ENCODE measurements at regions not wholly inside any gene's neighbourhood (a gene's known extent, or its start where the extent isn't known, plus 50 kb on each side); places are given as distances from the start of the nearest gene placed in this dataset.
"Not testable (repeated sequence)": the region's sequence is repeated elsewhere in the genome, so short reads cannot be mapped to it uniquely, and the experiment has no call there.

DNA sequence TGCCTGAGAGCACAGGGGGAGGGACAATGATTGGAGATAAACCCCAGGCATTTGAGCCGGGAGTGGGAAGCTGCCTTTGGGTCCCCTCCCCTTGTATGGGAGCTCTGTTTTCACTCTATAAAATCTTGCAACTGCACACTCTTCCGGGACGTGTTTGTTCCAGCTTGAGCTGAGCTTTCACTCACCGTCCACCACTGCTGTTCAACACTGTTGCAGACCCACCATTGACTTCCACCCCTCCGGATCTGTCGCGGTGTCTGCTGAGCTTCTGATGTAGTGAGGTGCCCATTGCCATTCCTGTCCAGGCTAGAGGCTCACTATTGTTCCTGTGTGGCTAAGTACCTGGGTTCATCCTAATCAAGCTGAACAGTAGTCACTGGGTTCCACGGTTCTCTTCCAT, 231.6 kb upstream of the CWC22 start:
- in situ Hi-C loops (cut with MboI; ENCODE audit: low pct_unique_long_range_greater_than_20kb, low sequenced_read_pairs, unreplicated experiment), result no loop called here
- no peak for DNase-seq (ENCODE audit: low spot score)
- TF ChIP-seq, protein P1, sequence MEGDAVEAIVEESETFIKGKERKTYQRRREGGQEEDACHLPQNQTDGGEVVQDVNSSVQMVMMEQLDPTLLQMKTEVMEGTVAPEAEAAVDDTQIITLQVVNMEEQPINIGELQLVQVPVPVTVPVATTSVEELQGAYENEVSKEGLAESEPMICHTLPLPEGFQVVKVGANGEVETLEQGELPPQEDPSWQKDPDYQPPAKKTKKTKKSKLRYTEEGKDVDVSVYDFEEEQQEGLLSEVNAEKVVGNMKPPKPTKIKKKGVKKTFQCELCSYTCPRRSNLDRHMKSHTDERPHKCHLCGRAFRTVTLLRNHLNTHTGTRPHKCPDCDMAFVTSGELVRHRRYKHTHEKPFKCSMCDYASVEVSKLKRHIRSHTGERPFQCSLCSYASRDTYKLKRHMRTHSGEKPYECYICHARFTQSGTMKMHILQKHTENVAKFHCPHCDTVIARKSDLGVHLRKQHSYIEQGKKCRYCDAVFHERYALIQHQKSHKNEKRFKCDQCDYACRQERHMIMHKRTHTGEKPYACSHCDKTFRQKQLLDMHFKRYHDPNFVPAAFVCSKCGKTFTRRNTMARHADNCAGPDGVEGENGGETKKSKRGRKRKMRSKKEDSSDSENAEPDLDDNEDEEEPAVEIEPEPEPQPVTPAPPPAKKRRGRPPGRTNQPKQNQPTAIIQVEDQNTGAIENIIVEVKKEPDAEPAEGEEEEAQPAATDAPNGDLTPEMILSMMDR (IDR thresholded peaks at IDR 0.05; ENCODE audit: extremely low read depth, insufficient read depth, missing control alignments), result no peak

DNA sequence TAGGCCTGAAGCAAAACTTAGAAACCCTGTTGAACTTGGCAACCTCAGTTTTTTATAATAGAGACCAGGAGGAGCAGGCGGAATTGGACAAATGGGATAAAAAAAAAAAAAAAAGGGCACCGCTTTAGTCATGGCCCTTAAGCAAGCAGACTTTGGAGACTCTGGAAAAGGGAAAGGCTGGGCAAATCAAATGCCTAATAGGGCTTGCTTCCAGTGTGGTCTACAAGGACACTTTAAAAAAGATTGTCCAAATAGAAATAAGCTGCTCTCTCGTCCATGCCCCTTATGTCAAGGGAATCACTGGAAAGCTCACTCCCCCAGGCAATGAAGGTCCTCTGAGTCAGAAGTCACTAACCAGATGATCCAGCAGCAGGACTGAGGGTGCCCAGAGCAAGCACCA, 229.0 kb upstream of the CWC22 start:
- in situ Hi-C loops (cut with MboI; ENCODE audit: low pct_unique_long_range_greater_than_20kb, low sequenced_read_pairs, unreplicated experiment); DNase-seq (ENCODE audit: low spot score): not testable (repeated sequence)

DNA sequence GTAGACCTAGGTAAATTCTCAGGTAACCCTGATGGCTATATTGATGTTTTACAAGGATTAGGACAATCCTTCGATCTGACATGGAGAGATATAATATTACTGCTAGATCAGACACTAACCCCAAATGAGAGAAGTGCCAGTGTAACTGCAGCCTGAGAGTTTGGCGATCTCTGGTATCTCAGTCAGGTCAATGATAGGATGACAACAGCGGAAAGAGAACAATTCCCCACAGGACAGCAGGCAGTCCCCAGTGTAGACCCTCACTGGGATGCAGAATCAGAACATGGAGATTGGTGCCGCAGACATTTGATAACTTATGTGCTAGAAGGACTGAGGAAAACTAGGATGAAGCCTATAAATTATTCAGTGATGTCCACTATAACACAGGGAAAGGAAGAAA, 228.4 kb upstream of the CWC22 start:
- in situ Hi-C loops (cut with MboI; ENCODE audit: low pct_unique_long_range_greater_than_20kb, low sequenced_read_pairs, unreplicated experiment); DNase-seq (ENCODE audit: low spot score): not testable (repeated sequence)

DNA sequence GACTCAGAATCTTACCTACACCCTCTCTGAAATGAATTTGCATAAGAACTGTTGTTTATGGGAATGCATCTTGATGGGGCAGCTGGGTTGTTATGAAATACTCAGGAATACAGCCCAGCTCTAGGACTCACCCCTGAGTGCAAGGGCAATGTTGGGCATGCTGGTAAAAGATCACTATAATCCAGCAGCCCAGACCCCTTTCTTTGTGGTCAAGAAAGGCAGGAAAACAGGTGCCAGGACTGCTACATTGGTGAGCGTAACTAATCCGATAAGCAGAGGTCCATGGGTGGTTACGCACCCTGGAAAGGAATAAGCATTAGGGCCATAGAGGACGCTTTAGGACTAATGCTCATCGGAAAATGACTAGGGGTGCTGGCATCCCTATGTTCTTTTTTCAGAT, 227.9 kb upstream of the CWC22 start:
- in situ Hi-C loops (cut with MboI; ENCODE audit: low pct_unique_long_range_greater_than_20kb, low sequenced_read_pairs, unreplicated experiment); DNase-seq (ENCODE audit: low spot score): not testable (repeated sequence)

DNA sequence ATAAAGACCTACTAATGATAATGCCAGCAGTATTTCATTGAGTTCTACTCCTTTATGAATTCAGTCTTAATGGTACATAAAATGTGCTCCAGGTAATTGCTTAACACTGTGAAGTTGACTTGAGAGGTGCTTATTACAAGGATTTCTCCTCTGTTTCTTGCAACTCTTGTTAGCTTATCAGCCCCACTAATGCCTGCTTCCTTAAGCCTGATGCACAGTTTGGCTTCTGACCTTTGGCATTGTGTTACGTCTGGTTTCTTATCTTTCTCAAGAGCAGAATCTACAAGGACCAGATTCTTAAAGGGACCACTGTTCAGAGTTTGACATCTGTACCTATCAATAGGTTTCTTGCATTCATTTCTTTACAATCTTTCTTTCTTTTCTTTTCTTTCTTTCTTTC, 223.9 kb upstream of the CWC22 start:
- DNase-seq (ENCODE audit: low spot score), result no peak
- in situ Hi-C loops (cut with MboI; ENCODE audit: low pct_unique_long_range_greater_than_20kb, low sequenced_read_pairs, unreplicated experiment), result no loop called here
- TF ChIP-seq, protein P1 (IDR thresholded peaks at IDR 0.05; ENCODE audit: extremely low read depth, insufficient read depth, missing control alignments), result no peak

DNA sequence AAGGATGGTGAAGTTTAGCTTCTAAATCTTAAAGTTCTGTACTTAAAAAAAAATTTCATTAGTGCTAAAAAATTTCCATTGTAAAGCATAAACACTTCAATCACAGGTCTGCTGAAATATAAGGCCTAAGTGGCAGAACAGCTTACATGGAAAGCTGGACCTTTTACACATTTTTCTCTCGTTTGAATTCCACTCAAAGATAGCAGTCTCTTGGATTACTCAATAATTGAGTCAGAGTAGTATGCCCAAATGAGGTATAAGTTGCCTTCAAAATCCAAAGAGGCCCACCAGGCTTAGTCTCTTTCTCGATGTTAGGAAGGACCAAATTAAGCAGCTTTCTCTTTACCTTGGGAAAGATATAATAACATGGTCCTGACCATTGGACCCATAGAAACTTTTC, 220.4 kb upstream of the CWC22 start:
- no peak for DNase-seq (ENCODE audit: low spot score)
- in situ Hi-C loops (cut with MboI; ENCODE audit: low pct_unique_long_range_greater_than_20kb, low sequenced_read_pairs, unreplicated experiment), result no loop called here
- TF ChIP-seq, protein P1 (IDR thresholded peaks at IDR 0.05; ENCODE audit: extremely low read depth, insufficient read depth, missing control alignments), result no peak

DNA sequence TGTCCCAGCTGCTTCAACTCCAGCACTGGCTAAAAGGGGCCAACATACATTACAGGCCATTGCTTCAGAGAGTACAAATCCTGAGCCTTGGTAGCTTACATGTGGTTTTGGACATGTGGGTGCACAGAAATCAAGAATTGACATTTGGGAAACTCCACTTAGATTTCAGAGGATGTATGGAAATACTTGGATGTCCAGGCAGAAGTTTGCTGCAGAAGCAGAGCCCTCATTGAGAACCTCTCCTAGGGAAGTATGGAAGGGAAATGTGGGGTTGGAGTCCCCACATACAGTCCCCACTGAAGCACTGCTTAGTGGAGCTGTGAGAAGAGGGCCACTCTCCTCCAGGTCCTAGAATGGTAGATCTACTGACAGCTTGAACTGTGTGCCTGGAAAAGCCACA, 218.0 kb upstream of the CWC22 start:
- in situ Hi-C loops (cut with MboI; ENCODE audit: low pct_unique_long_range_greater_than_20kb, low sequenced_read_pairs, unreplicated experiment), result no loop called here

DNA sequence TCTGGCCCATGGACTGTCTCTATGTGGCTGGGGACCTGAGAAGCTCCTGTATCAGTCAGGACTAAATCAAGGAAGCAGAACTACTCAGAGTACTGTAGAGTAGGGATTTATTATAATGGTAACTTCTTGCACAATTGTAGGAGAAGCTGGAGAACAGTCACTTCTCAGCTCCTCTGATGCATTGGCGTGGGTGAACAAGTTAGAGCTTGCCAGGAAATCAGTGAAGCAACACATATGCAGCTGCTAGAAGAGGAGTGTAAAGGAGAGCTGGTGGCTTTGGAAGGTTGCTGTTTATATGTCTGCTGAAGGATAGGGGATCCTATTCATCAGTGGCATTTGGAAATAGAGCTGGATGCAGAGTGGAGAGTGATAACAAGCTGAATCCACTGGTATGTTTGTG, 215.5 kb upstream of the CWC22 start:
- DNase-seq (ENCODE audit: low spot score), result no peak
- TF ChIP-seq, protein P1 (IDR thresholded peaks at IDR 0.05; ENCODE audit: extremely low read depth, insufficient read depth, missing control alignments), result no peak
- in situ Hi-C loops (cut with MboI; ENCODE audit: low pct_unique_long_range_greater_than_20kb, low sequenced_read_pairs, unreplicated experiment), result no loop called here

More for the DNA sequence above, 218.0 kb upstream of the CWC22 start:
- TF ChIP-seq, protein P1 (IDR thresholded peaks at IDR 0.05; ENCODE audit: extremely low read depth, insufficient read depth, missing control alignments), result no peak
- DNase-seq (ENCODE audit: low spot score), result no peak
